AG08395 (cell line): ENCODE measurements at regions not wholly inside any gene's neighbourhood (a gene's known extent, or its start where the extent isn't known, plus 50 kb on each side); places are given as distances from the start of the nearest gene placed in this dataset.

Experiments used
- DNase-seq: peaks from one replicate; pipeline ENCODE4 v3.0.0; 2012; ENCODE audit warnings: mixed read lengths, low spot score

DNA sequence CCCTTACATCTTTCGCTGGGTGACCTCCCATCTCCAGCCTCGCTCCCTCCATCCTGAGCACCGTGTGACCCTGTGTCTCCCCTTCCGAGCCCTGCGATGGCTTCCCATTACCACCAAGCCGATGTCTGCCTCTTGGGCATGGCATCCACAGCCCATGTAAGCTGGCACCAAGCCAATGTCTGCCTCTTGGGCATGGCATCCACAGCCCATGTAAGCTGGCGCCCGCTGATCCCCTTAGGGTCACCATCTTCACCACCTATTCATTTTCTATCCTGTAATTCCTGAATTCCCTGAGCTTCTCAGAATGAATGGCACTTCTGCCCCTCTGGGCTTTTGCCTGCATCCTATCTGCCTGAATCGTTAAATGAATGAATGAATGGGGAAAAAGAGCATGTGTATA, 478.2 kb upstream of the CCL2 start:
- DNase-seq, result no peak

- DNase-seq, result no peak
Observed at GRCh38 chr17:33777674-33778073, 477.4 kb upstream of the CCL2 start.

DNA sequence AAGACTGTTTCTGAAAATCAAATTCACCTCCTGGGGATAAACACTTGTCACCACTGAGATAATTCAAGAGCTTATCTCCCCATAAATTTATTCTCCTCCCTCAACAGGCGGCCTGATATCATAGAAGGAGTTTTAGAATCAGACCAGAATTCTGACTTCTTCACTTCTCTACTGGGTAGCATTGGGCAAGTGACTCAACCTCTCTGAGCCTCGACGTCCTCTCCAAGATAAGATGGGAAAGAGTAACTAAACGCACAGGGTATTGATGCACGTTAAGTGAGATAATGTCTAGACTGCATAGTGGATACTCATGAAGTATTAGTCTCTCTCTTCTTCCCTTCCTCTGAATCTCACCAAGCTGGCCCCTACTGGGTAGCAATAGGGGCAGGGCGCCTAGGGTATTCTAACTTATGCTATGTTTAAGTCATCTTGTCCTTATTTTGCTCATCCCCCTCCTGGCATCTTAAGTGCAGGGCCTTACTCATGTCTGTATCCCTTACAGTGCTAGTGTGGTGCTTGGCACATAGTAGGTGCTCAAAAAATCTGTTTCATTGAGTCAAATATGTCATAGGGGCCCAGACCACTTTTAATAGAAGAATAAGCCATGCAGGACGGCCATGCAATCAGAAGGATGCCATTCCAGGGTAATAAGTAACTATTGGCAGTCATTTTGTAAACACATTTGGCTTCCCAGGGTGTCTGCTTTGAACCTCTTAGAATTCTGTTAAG, 476.4 kb upstream of the CCL2 start:
- DNase-seq, result no peak

GRCh38 chr17:33779234-33779591, 475.9 kb upstream of the CCL2 start:
- DNase-seq, result peak; percentile 76

- no peak for DNase-seq
Observed at GRCh38 chr17:33785281-33785680, 469.8 kb upstream of the CCL2 start.

DNA sequence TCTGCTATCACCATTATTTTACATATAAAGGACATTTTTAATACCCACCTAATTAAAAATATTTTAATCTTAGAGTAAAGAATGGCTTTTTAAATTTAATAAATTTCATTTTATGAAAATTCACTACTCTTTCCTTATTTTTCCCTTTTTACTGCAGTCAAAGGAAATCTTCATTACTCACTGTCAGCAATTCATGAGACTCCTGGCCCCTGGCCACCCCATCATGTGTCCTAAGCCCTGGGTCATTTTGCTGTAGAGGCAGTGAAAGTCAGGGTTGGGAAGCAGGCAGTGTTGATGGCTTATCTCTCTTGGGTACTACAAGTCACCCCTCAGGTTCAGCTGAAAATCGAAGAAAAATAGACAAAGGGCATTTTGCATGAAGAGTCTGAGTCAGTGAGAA, 468.6 kb upstream of the CCL2 start:
- DNase-seq, result no peak

- DNase-seq, result no peak
Observed at GRCh38 chr17:33789658-33790057, 465.4 kb upstream of the CCL2 start.

DNA sequence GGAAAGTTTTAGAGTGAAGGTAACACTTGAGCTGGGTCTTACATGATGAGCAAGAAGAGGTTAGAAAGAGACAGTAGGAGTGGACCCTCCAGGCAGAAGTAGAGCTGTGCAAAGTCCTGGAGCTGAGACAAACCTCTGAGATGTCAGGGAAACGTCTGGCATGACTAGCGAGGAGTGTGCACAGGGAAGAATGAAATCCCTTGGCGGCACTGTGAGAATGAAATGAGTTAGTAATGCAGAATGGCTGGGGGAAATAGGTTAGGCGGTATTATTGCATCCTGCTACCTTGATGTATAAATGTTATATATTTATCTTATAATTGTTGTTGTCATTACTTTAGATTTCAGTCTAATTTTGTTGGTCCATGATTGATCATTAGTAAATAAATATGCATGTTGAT, 457.9 kb upstream of the CCL2 start:
- DNase-seq, result no peak

- DNase-seq, result no peak
Observed at GRCh38 chr17:33798308-33798707, 456.8 kb upstream of the CCL2 start.

GRCh38 chr17:33802349-33803198, 452.5 kb upstream of the CCL2 start:
- no peak for DNase-seq

GRCh38 chr17:33803199-33803685, 451.8 kb upstream of the CCL2 start:
- DNase-seq, result no peak

DNA sequence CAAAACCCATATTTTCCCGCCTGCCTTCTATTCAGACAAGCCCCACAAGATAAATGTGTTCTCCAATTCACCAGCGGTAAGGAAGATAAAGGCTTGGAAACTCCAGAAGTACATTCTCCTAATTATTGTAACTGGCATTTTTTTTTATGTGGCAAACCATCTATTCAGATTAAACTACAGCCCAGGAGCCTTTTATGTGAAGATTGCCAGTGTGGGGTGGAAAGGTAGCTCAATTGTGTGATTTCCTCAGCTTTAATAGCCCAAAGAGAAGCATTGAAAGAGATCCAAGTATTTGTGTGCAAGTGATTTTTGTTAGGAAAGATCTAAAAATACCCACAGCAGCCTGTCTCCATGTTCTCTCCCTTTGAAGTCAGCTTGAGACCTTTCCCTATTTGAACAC, 451.4 kb upstream of the CCL2 start:
- no peak for DNase-seq

- no peak for DNase-seq
Observed at GRCh38 chr17:33804401-33804800, 450.7 kb upstream of the CCL2 start.

- no peak for DNase-seq
Observed at GRCh38 chr17:33806631-33807030, 448.5 kb upstream of the CCL2 start.

DNA sequence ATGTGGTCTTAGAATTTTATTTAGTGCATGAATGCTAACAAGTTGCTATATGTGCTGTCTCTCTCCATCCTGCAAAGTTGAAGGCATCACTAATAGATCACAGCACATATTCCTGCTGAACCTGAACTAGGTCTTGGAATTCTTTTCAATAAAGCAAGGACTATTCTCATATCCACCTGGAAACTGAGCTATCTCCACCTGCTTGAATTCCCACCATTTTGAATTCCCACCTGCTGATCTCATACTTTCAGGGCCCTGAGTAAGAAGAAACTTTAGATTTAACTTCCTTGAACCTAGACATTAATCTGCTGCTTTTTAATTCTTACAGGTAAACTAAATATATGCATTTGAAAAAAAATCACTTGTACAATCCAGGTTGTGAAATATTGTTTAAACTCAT, 445.3 kb upstream of the CCL2 start:
- DNase-seq, result no peak

- no peak for DNase-seq
Observed at GRCh38 chr17:33811004-33811760, 443.9 kb upstream of the CCL2 start.

- DNase-seq, result no peak
Observed at GRCh38 chr17:33811984-33812577, 443.0 kb upstream of the CCL2 start.

GRCh38 chr17:33814852-33815251, 440.2 kb upstream of the CCL2 start:
- no peak for DNase-seq

- no peak for DNase-seq
Observed at GRCh38 chr17:33816036-33816435, 439.0 kb upstream of the CCL2 start.

DNA sequence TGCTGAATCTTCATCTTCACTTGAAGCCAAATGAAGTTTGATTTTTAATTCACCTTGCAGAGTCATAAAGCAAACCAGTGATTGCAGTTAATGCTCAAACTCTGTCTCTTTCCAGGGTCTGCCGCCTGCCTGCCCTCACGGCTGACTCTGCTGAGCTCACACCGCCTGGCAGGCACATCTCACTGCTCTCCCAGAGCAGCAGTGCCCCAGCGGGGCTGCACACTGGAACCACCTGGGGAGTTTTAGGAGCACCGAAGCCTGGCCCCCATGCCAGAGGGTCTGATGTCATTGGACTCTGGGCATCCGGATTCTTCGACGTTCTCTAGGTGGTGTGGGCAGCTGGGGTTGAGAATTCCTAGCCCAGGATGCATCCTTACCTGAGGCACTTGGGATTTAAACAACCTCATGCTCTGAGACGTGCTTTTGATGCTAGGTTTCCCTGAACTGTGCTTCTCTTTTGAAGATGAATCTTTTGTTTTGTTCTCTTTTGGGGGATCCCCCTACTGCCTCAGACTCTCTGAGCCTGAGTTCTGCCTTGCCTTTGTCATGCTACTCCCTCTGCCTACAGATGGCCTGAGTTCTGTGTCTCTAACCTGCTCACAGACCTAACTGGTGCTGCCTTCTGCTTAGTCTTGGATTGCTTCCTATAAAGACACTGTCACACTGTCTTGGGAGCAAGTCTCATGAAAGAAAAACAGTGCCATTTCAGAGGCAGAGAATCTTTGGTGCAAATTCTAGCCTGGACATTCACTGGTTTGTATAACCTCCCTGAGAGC, 438.1 kb upstream of the CCL2 start:
- DNase-seq, result no peak

DNA sequence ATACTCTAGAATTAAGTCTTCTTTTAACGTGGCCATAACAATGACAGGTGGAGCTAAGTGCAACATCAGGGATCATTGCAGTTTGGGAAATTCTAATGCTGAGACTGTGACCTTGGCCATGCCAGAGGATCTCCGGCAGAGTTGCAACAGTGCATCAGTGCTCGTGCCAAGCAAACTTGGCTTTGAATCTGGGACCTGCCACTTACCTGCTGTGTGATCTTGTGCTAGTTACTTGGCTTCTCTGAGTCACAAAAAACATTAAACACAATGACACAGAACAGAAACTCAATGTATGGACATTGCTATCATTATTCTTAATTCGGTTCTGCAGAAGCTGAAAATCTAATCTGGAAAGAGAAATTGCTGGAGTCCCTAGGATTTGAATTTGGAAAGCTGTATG, 435.5 kb upstream of the CCL2 start:
- DNase-seq, result no peak

DNA sequence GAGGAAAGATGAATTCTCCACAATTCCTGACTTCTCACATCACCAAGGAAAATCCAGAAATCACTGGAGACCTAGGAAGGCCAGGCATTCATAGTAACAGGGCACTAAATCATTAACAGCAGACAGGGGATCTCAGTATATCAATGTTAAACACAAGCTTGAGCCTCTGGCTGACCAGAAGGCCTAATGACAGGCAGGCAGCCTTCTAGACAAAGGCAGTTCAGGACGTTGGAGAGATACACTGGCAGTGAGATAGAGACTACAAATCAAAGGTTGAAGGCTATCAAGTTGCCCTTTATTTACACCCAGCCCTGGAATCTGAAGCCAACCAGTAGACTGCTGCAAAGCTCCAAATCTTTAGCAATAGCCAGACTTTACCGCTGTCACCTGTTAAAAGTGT, 422.8 kb upstream of the CCL2 start:
- DNase-seq, result no peak
